Stimulated activated effector memory CD8-positive, alpha-beta T cell treated with anti-CD3 and anti-CD28 coated beads, Interleukin-12 subunit alpha, Interleukin-12 subunit beta, amount 100 ng/mL, for 72 hours (primary cell): ENCODE measurements at regions not wholly inside any gene's neighbourhood (a gene's known extent, or its start where the extent isn't known, plus 50 kb on each side); places are given as distances from the start of the nearest gene placed in this dataset.
"Not testable (repeated sequence)": the region's sequence is repeated elsewhere in the genome, so short reads cannot be mapped to it uniquely, and the experiment has no call there.

ENCODE experiments used
- ATAC-seq: fragments of 150-1000 bp; cut with Tn5 transposase; 2 replicates; pipeline ENCODE4 v1.10.0; 2021
- DNase-seq, 2 donors: peaks; one replicate each; pipeline ENCODE4 v3.0.0; 2021 to 2022; ENCODE audit warnings: low spot score in 2 of 2
- H3K27ac Mint-ChIP-seq: one replicate; pipeline ENCODE4 v1.8.0; 2022; ENCODE audit warnings: mild to moderate bottlenecking, mixed read lengths
- H3K36me3 Mint-ChIP-seq: one replicate; pipeline ENCODE4 v1.8.0; 2022; ENCODE audit warnings: mild to moderate bottlenecking, mixed read lengths
- H3K4me1 Mint-ChIP-seq: one replicate; pipeline ENCODE4 v1.8.0; 2022; ENCODE audit warnings: mixed read lengths
- H3K4me3 Mint-ChIP-seq: one replicate; pipeline ENCODE4 v1.8.0; 2022; ENCODE audit warnings: mild to moderate bottlenecking, mixed read lengths
- H3K9me3 Mint-ChIP-seq: one replicate; pipeline ENCODE4 v1.8.0; 2022; ENCODE audit warnings: mixed read lengths

GRCh38 chr10:38402442-38403346 lies 308.6 kb downstream of the ZNF37A start:
- H3K27ac Mint-ChIP-seq = peak overlapping the region; percentile 99
- peak overlapping the region; percentile 92 for H3K4me3 Mint-ChIP-seq
- peak; percentile 99 for ATAC-seq
- DNase-seq = peak; percentile 78 to 92
- H3K9me3 Mint-ChIP-seq, H3K4me1 Mint-ChIP-seq, H3K36me3 Mint-ChIP-seq: not testable (repeated sequence)

GRCh38 chr10:38403347-38404117 lies 309.4 kb downstream of the ZNF37A start:
- not testable (repeated sequence) for DNase-seq, H3K4me1 Mint-ChIP-seq, H3K9me3 Mint-ChIP-seq, H3K36me3 Mint-ChIP-seq, ATAC-seq
- peak overlapping the region; percentile 99 for H3K27ac Mint-ChIP-seq
- H3K4me3 Mint-ChIP-seq = peak overlapping the region; percentile 92

- H3K9me3 Mint-ChIP-seq, DNase-seq, H3K4me1 Mint-ChIP-seq, ATAC-seq, H3K4me3 Mint-ChIP-seq, H3K27ac Mint-ChIP-seq: not testable (repeated sequence)
- peaks cover 15% of the 10 kb centered on the region for H3K36me3 Mint-ChIP-seq
Measured at GRCh38 chr10:38423634-38424033, 329.5 kb downstream of the ZNF37A start.

- not testable (repeated sequence) for H3K36me3 Mint-ChIP-seq, H3K27ac Mint-ChIP-seq, H3K4me3 Mint-ChIP-seq, ATAC-seq, H3K9me3 Mint-ChIP-seq, DNase-seq, H3K4me1 Mint-ChIP-seq
Measured at GRCh38 chr10:38430242-38430641, 336.1 kb downstream of the ZNF37A start.

GRCh38 chr10:38437359-38437758 lies 343.2 kb downstream of the ZNF37A start:
- not testable (repeated sequence) for DNase-seq, H3K9me3 Mint-ChIP-seq, H3K36me3 Mint-ChIP-seq, H3K27ac Mint-ChIP-seq, ATAC-seq, H3K4me1 Mint-ChIP-seq, H3K4me3 Mint-ChIP-seq

GRCh38 chr10:38448614-38449355 lies 354.6 kb downstream of the ZNF37A start:
- H3K9me3 Mint-ChIP-seq, H3K4me3 Mint-ChIP-seq, DNase-seq, ATAC-seq, H3K27ac Mint-ChIP-seq, H3K36me3 Mint-ChIP-seq, H3K4me1 Mint-ChIP-seq: not testable (repeated sequence)

- not testable (repeated sequence) for H3K27ac Mint-ChIP-seq, H3K4me1 Mint-ChIP-seq, H3K9me3 Mint-ChIP-seq, ATAC-seq, DNase-seq, H3K4me3 Mint-ChIP-seq, H3K36me3 Mint-ChIP-seq
Measured at GRCh38 chr10:38449618-38450017, 355.5 kb downstream of the ZNF37A start.

GRCh38 chr10:38450372-38451057 lies 356.4 kb downstream of the ZNF37A start:
- not testable (repeated sequence) for ATAC-seq, H3K4me1 Mint-ChIP-seq, DNase-seq, H3K27ac Mint-ChIP-seq, H3K9me3 Mint-ChIP-seq, H3K4me3 Mint-ChIP-seq, H3K36me3 Mint-ChIP-seq

- not testable (repeated sequence) for H3K9me3 Mint-ChIP-seq, H3K36me3 Mint-ChIP-seq, DNase-seq, ATAC-seq, H3K4me3 Mint-ChIP-seq, H3K4me1 Mint-ChIP-seq, H3K27ac Mint-ChIP-seq
Measured at GRCh38 chr10:38451306-38451967, 357.3 kb downstream of the ZNF37A start.
